ENCODE measurements at regions not wholly inside any gene's neighbourhood (a gene's known extent, or its start where the extent isn't known, plus 50 kb on each side); places are given as distances from the start of the nearest gene placed in this dataset.

GRCh38 chr12:65754290-65754689 is 70.0 kb upstream of the HMGA2 start:
- TF ChIP-seq CTCF (IDR thresholded peaks at IDR 0.05): no peak
- TF ChIP-seq POLR2A (IDR thresholded peaks at IDR 0.05): no peak

All from uterus (tissue), 2 donors.